Fibroblast of lung (primary cell): ENCODE measurements at regions not wholly inside any gene's neighbourhood (a gene's known extent, or its start where the extent isn't known, plus 50 kb on each side); places are given as distances from the start of the nearest gene placed in this dataset.

Source experiments
- CTCF ChIP-seq, 2 donors: IDR thresholded peaks in 1 of 2; conservative IDR thresholded peaks in 1 of 2; 1 replicate in 1 of 2; 2 replicates in 1 of 2; pipeline ENCODE4 v1.5.1; 2011 to 2012; ENCODE audit warnings: low read length in 2 of 2, control low read depth in 1 of 2, inconsistent platforms in 1 of 2, low read depth in 1 of 2, mild to moderate bottlenecking in 1 of 2
- EZH2 ChIP-seq: IDR thresholded peaks from 2 replicates; pipeline ENCODE4 v1.5.1; 2012; ENCODE audit warnings: low read length, control low read depth, mild to moderate bottlenecking; ENCODE audit errors: missing control alignments

GRCh38 chr1:94306521-94306920, 69.1 kb upstream of the ARHGAP29 start:
- no peak for TF ChIP-seq CTCF (conservative IDR thresholded peaks at IDR 0.05 in 1 of 2, IDR thresholded peaks at IDR 0.05 in 1 of 2; ENCODE audit: low read depth in 1 of 2, low read length in 2 of 2)
- TF ChIP-seq EZH2, result no peak
